ENCODE measurements at regions not wholly inside any gene's neighbourhood (a gene's known extent, or its start where the extent isn't known, plus 50 kb on each side); places are given as distances from the start of the nearest gene placed in this dataset.
"Not testable (repeated sequence)": the region's sequence is repeated elsewhere in the genome, so short reads cannot be mapped to it uniquely, and the experiment has no call there.

- DNase-seq, result no peak
Observed at GRCh38 chr5:100188778-100189177, 346.4 kb upstream of the FAM174A start.

- DNase-seq, result no peak
Observed at GRCh38 chr5:100188339-100188738, 346.8 kb upstream of the FAM174A start.

- no peak for DNase-seq
Observed at GRCh38 chr5:100186181-100186580, 349.0 kb upstream of the FAM174A start.

GRCh38 chr5:100182402-100182801, 352.8 kb upstream of the FAM174A start:
- DNase-seq, result no peak

GRCh38 chr5:100175346-100175745, 359.8 kb upstream of the FAM174A start:
- no peak for DNase-seq

- DNase-seq, result no peak
Observed at GRCh38 chr5:100165309-100165708, 369.9 kb upstream of the FAM174A start.

GRCh38 chr5:100161868-100162267, 373.3 kb upstream of the FAM174A start:
- no peak for DNase-seq

GRCh38 chr5:100157066-100157465, 378.1 kb upstream of the FAM174A start:
- DNase-seq, result no peak

- DNase-seq, result no peak
Observed at GRCh38 chr5:100148239-100148638, 386.9 kb upstream of the FAM174A start.

- DNase-seq, result no peak
Observed at GRCh38 chr5:100142607-100143006, 392.6 kb upstream of the FAM174A start.

- DNase-seq, result no peak
Observed at GRCh38 chr5:100131161-100131560, 404.0 kb upstream of the FAM174A start.

- no peak for DNase-seq
Observed at GRCh38 chr5:100130307-100130706, 404.9 kb upstream of the FAM174A start.

- DNase-seq, result no peak
Observed at GRCh38 chr5:100119903-100120302, 415.3 kb upstream of the FAM174A start.

GRCh38 chr5:100110497-100110896, 424.7 kb upstream of the FAM174A start:
- no peak for DNase-seq

GRCh38 chr5:100108883-100109282, 426.3 kb upstream of the FAM174A start:
- no peak for DNase-seq

- DNase-seq, result not testable (repeated sequence)
Observed at GRCh38 chr5:100103592-100104119, 431.5 kb upstream of the FAM174A start.

GRCh38 chr5:100101466-100101865, 433.7 kb upstream of the FAM174A start:
- DNase-seq, result not testable (repeated sequence)

GRCh38 chr5:100096328-100096727, 438.8 kb upstream of the FAM174A start:
- not testable (repeated sequence) for DNase-seq

- DNase-seq, result not testable (repeated sequence)
Observed at GRCh38 chr5:100080703-100081102, 454.5 kb upstream of the FAM174A start.

GRCh38 chr5:100079163-100079562, 456.0 kb upstream of the FAM174A start:
- not testable (repeated sequence) for DNase-seq

GRCh38 chr5:100066020-100066419, 469.2 kb upstream of the FAM174A start:
- not testable (repeated sequence) for DNase-seq

- DNase-seq, result no peak
Observed at GRCh38 chr5:100043475-100043874, 491.7 kb upstream of the FAM174A start.

GRCh38 chr5:100026606-100027005, 508.6 kb upstream of the FAM174A start:
- no peak for DNase-seq

- DNase-seq, result no peak
Observed at GRCh38 chr5:100023536-100023935, 511.6 kb upstream of the FAM174A start.

- DNase-seq, result no peak
Observed at GRCh38 chr5:100017520-100018262, 517.5 kb upstream of the FAM174A start.
